B cell (primary cell): ENCODE measurements at regions not wholly inside any gene's neighbourhood (a gene's known extent, or its start where the extent isn't known, plus 50 kb on each side); places are given as distances from the start of the nearest gene placed in this dataset.

Experiments
- ATAC-seq: fragments of 200-7000 bp; cut with Tn5 transposase; one replicate; pipeline ENCODE4 v1.10.0; 2021; ENCODE audit warnings: low read depth, mild to moderate bottlenecking, moderate number of reproducible peaks, moderate library complexity
- CTCF ChIA-PET: fragments of 350-600 bp; sonication (Branson Sonifier 250); formaldehyde crosslinking; loops from one replicate; lab custom pipeline; 2021; ENCODE audit warnings: antibody characterized with exemption, inconsistent platforms; lab: Charles Lee
- POLR2A ChIA-PET: fragments of 350-600 bp; sonication (Branson Sonifier 250); formaldehyde crosslinking; loops from one replicate; lab custom pipeline; 2021; ENCODE audit warnings: antibody characterized with exemption; lab: Charles Lee
- DNase-seq: peaks from one replicate; pipeline ENCODE4 v3.0.0; 2013
- H2AFZ ChIP-seq: 2 replicates; pipeline ENCODE4 v1.6.1; 2012; ENCODE audit warnings: mild to moderate bottlenecking, low read depth, low read length; ENCODE audit not compliant: insufficient read depth, poor library complexity, severe bottlenecking
- H3K27ac ChIP-seq, 2 donors: 1 replicate in 1 of 2; 2 replicates in 1 of 2; pipeline ENCODE4 v1.5.1; 2012 to 2013; ENCODE audit warnings: low read length in 2 of 2, mild to moderate bottlenecking in 2 of 2, moderate library complexity in 1 of 2
- H3K27me3 ChIP-seq, 4 experiments: fragments of 200-600 bp in 1 of 4; sonication (generic) in 1 of 4; replicated peaks in 1 of 4; 1 replicate in 2 of 4; 2 replicates in 2 of 4; pipeline versions ENCODE4 v1.6.1 to v1.7.0; 2013 to 2016; ENCODE audit warnings: low read length in 3 of 4, mild to moderate bottlenecking in 2 of 4, mixed read lengths in 1 of 4, moderate library complexity in 1 of 4; ENCODE audit not compliant: insufficient read depth in 4 of 4, control insufficient read depth in 3 of 4; ENCODE audit errors: control extremely low read depth in 1 of 4
- H3K36me3 ChIP-seq, 2 experiments: replicated peaks in 1 of 2; 1 replicate in 1 of 2; 2 replicates in 1 of 2; pipeline versions ENCODE4 v1.6.1 to v1.7.1; 2013; ENCODE audit warnings: low read length in 1 of 2; ENCODE audit not compliant: insufficient read depth in 2 of 2, control insufficient read depth in 1 of 2; ENCODE audit errors: control extremely low read depth in 1 of 2, extremely low read depth in 1 of 2
- H3K4me1 ChIP-seq, 2 donors: fragments of 200-600 bp in 1 of 2; sonication (generic) in 1 of 2; 1 replicate in 1 of 2; 2 replicates in 1 of 2; pipeline versions ENCODE4 v1.5.1 to v1.6.1; 2013 to 2017; ENCODE audit warnings: low read length in 2 of 2; ENCODE audit not compliant: control insufficient read depth in 2 of 2, insufficient read depth in 2 of 2
- H3K4me2 ChIP-seq: replicated peaks from 2 replicates; pipeline ENCODE3; 2012; ENCODE audit warnings: mild to moderate bottlenecking, low read depth, low read length; ENCODE audit not compliant: poor library complexity, severe bottlenecking
- H3K4me3 ChIP-seq, 5 experiments: fragments of 200-600 bp in 1 of 5; sonication (generic) in 1 of 5; 1 replicate in 3 of 5; 2 replicates in 2 of 5; pipeline versions ENCODE4 v1.5.1 to v1.7.0; 2011 to 2016; ENCODE audit warnings: low read length in 4 of 5, mild to moderate bottlenecking in 4 of 5, low read depth in 2 of 5, control low read depth in 1 of 5, moderate library complexity in 1 of 5; ENCODE audit not compliant: insufficient read depth in 1 of 5; ENCODE audit errors: control extremely low read depth in 1 of 5, extremely low read depth in 1 of 5
- H3K79me2 ChIP-seq: fragments of 200-600 bp; sonication (generic); one replicate; pipeline ENCODE4 v1.6.0; 2016; ENCODE audit warnings: low read length; ENCODE audit not compliant: control insufficient read depth, insufficient read depth
- H3K9ac ChIP-seq: fragments of 200-600 bp; sonication (generic); 2 replicates; pipeline ENCODE4 v1.6.1; 2017; ENCODE audit warnings: mild to moderate bottlenecking, low read length, moderate library complexity
- H3K9me3 ChIP-seq, 3 donors: one replicate each; pipeline versions ENCODE4 v1.6.1 to v1.7.1; 2013; ENCODE audit warnings: low read length in 2 of 3; ENCODE audit not compliant: control insufficient read depth in 2 of 3, insufficient read depth in 1 of 3; ENCODE audit errors: control extremely low read depth in 1 of 3
- H4K20me1 ChIP-seq: 2 replicates; pipeline ENCODE4 v1.6.0; 2012; ENCODE audit warnings: mild to moderate bottlenecking, low read length; ENCODE audit not compliant: insufficient read depth, control insufficient read depth, poor library complexity, severe bottlenecking
- H3K27ac Mint-ChIP-seq: one replicate; pipeline ENCODE4 v1.8.0; 2021; ENCODE audit warnings: mixed read lengths
- H3K27me3 Mint-ChIP-seq: one replicate; pipeline ENCODE4 v1.8.0; 2021; ENCODE audit warnings: mixed read lengths
- H3K4me1 Mint-ChIP-seq: one replicate; pipeline ENCODE4 v1.8.0; 2021; ENCODE audit warnings: mixed read lengths
- H3K4me3 Mint-ChIP-seq: one replicate; pipeline ENCODE4 v1.8.0; 2021; ENCODE audit warnings: mixed read lengths
- H3K9me3 Mint-ChIP-seq: one replicate; pipeline ENCODE4 v1.8.0; 2022; ENCODE audit warnings: mixed read lengths; ENCODE audit not compliant: insufficient read depth
- EZH2 ChIP-seq: IDR thresholded peaks from 2 replicates; pipeline ENCODE4 v1.6.1; 2012; ENCODE audit warnings: borderline replicate concordance, low read depth, mild to moderate bottlenecking, moderate library complexity, low read length; ENCODE audit not compliant: insufficient read depth, poor library complexity, severe bottlenecking
- WGBS: methylation state at CpG from one replicate; pipeline ENCODE4 v1.1.5; 2013; ENCODE audit warnings: missing lambda C conversion rate; ENCODE audit not compliant: insufficient coverage; 5-methylcytosine and 5-hydroxymethylcytosine counted together
- intact Hi-C: fragments of 100-400 bp; cut with micrococcal nuclease; formaldehyde crosslinking; loops from one replicate; pipeline ENCODE4 v1.10.0; 2022
- TF ChIP-seq, protein P1 (sequence below): fragments of 200-600 bp; IDR thresholded peaks from one replicate; pipeline ENCODE4 v1.8.0; 2022; ENCODE audit warnings: antibody characterized with exemption, mild to moderate bottlenecking

DNA sequence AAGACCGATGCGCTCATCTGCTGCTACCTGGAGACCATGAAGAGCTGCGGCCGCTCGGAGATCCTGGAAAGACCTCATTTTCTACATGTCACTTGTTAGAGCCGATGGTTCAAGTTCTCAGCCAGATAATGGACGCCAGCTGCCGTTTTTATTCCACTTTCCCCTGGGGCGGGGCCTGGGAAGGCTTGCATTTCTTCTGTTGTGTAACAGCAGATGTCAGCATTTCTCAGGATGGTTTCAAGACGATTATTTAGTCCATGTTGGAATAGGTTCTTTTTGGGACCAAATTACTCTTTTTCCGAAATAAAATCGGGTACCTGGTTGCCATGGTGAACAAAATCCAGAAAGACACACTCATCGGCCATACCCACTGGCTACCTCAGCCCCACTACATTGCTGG, 1418.3 kb downstream of the CDH11 start:
- H3K4me3 Mint-ChIP-seq = no peak overlapping the region
- H3K4me2 ChIP-seq = no peak overlapping the region
- H3K36me3 ChIP-seq = no peaks in the 10 kb centered on the region
- no peaks in the 10 kb centered on the region for H3K4me1 Mint-ChIP-seq
- no peaks in the 10 kb centered on the region for H3K79me2 ChIP-seq
- WGBS = 93% methylated on average over 10 of the region's 13 CpGs
- no peaks in the 10 kb centered on the region for H3K27me3 Mint-ChIP-seq
- intact Hi-C loops = no loop called here
- TF ChIP-seq, protein P1, sequence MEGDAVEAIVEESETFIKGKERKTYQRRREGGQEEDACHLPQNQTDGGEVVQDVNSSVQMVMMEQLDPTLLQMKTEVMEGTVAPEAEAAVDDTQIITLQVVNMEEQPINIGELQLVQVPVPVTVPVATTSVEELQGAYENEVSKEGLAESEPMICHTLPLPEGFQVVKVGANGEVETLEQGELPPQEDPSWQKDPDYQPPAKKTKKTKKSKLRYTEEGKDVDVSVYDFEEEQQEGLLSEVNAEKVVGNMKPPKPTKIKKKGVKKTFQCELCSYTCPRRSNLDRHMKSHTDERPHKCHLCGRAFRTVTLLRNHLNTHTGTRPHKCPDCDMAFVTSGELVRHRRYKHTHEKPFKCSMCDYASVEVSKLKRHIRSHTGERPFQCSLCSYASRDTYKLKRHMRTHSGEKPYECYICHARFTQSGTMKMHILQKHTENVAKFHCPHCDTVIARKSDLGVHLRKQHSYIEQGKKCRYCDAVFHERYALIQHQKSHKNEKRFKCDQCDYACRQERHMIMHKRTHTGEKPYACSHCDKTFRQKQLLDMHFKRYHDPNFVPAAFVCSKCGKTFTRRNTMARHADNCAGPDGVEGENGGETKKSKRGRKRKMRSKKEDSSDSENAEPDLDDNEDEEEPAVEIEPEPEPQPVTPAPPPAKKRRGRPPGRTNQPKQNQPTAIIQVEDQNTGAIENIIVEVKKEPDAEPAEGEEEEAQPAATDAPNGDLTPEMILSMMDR = no peak
- no peak for TF ChIP-seq EZH2
- no peak for ATAC-seq
- H3K27me3 ChIP-seq = no peaks in the 10 kb centered on the region
- H3K9me3 ChIP-seq = peaks cover 0 to 15% (median 0%) of the 10 kb centered on the region in 3 donors
- no peaks in the 10 kb centered on the region for H3K9me3 Mint-ChIP-seq
- no peak overlapping the region for H3K27ac Mint-ChIP-seq
- H3K9ac ChIP-seq = no peak overlapping the region
- no peaks in the 10 kb centered on the region for H4K20me1 ChIP-seq
- H3K4me1 ChIP-seq = no peaks in the 10 kb centered on the region
- no peak overlapping the region for H2AFZ ChIP-seq
- ChIA-PET POLR2A (no interaction called here), CTCF (no interaction called here)
- no peak for DNase-seq
- no peak overlapping the region for H3K4me3 ChIP-seq
- H3K27ac ChIP-seq = no peak overlapping the region

DNA sequence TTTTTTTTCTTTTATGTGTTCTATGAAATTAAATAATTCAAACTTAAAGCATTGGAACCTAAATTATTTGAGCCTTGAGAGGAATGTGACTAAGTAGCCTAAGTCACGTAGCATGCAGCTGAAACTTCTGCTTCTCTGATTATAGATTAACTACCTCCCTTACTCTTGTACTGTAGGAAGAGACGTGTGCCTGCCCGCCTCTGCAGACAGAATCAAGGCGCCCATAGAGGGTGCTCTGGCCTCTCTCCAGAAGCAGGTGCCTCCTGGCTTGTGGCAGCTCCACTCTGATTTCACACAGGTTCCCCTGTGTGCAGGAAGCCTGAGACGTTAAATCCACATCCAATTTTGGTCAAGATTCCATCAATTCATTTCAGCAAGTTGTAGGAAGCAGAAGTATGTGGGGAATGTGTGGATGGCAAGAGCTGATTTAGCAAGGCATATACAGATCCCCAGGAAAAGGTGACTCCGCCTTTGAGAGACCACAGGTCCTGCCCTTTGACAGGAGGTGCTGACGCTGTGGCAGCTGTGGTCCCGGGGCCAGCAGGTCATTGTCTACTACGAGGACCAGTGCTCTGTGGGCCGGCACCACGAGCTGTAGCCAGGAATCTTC, 1418.8 kb downstream of the CDH11 start:
- Histone ChIP-seq H4K20me1 (no peaks in the 10 kb centered on the region), H3K27ac (no peak overlapping the region), H3K4me1 (no peaks in the 10 kb centered on the region), H3K9me3 (peaks cover 0 to 17% (median 0%) of the 10 kb centered on the region in 3 donors), H3K79me2 (no peaks in the 10 kb centered on the region), H3K9ac (no peak overlapping the region), H2AFZ (no peak overlapping the region), H3K27me3 (no peaks in the 10 kb centered on the region), H3K4me2 (no peak overlapping the region), H3K4me3 (no peak overlapping the region), H3K36me3 (no peaks in the 10 kb centered on the region)
- no peaks in the 10 kb centered on the region for H3K4me1 Mint-ChIP-seq
- ChIA-PET CTCF (no interaction called here), POLR2A (no interaction called here)
- TF ChIP-seq EZH2 = no peak
- TF ChIP-seq, protein P1 = no peak
- no peak overlapping the region for H3K27ac Mint-ChIP-seq
- whole genome bisulfite sequencing = 71% methylated on average over 9 of the region's 11 CpGs
- no peaks in the 10 kb centered on the region for H3K27me3 Mint-ChIP-seq
- no peak overlapping the region for H3K4me3 Mint-ChIP-seq
- no peaks in the 10 kb centered on the region for H3K9me3 Mint-ChIP-seq
- intact Hi-C loops = no loop called here
- no peak for DNase-seq
- no peak for ATAC-seq
